ENCODE measurements at regions not wholly inside any gene's neighbourhood (a gene's known extent, or its start where the extent isn't known, plus 50 kb on each side); places are given as distances from the start of the nearest gene placed in this dataset.

GRCh38 chr18:22467760-22468553 lies 50.2 kb upstream of the CTAGE1 start:
- DNase-seq: peak; percentile 99

- DNase-seq: no peak
Measured at GRCh38 chr18:22468554-22468891, 50.8 kb upstream of the CTAGE1 start.

- DNase-seq: no peak
Measured at GRCh38 chr18:22469061-22469734, 51.5 kb upstream of the CTAGE1 start.

- DNase-seq: no peak
Measured at GRCh38 chr18:22469926-22470247, 52.2 kb upstream of the CTAGE1 start.

GRCh38 chr18:22470248-22471235 lies 52.8 kb upstream of the CTAGE1 start:
- DNase-seq: peak; percentile 36

- peak; percentile 57 for DNase-seq
Measured at GRCh38 chr18:22471546-22472131, 53.9 kb upstream of the CTAGE1 start.

GRCh38 chr18:22473366-22473765 lies 55.7 kb upstream of the CTAGE1 start:
- peak; percentile 26 for DNase-seq

- no peak for DNase-seq
Measured at GRCh38 chr18:22475426-22476100, 57.8 kb upstream of the CTAGE1 start.

- no peak for DNase-seq
Measured at GRCh38 chr18:22477222-22477621, 59.5 kb upstream of the CTAGE1 start.

GRCh38 chr18:22482948-22483347 lies 65.2 kb upstream of the CTAGE1 start:
- DNase-seq: no peak

GRCh38 chr18:22483407-22483806 lies 65.7 kb upstream of the CTAGE1 start:
- DNase-seq: no peak

GRCh38 chr18:22484471-22484870 lies 66.8 kb upstream of the CTAGE1 start:
- no peak for DNase-seq

GRCh38 chr18:22485808-22486244 lies 68.1 kb upstream of the CTAGE1 start:
- DNase-seq: no peak

GRCh38 chr18:22486667-22487066 lies 69.0 kb upstream of the CTAGE1 start:
- DNase-seq: no peak

GRCh38 chr18:22488554-22488953 lies 70.8 kb upstream of the CTAGE1 start:
- DNase-seq: no peak

GRCh38 chr18:22489704-22490103 lies 72.0 kb upstream of the CTAGE1 start:
- DNase-seq: no peak

- no peak for DNase-seq
Measured at GRCh38 chr18:22490429-22490846, 72.7 kb upstream of the CTAGE1 start.

GRCh38 chr18:22493255-22493654 lies 75.5 kb upstream of the CTAGE1 start:
- DNase-seq: no peak

- peak; percentile 82 for DNase-seq
Measured at GRCh38 chr18:22493940-22494339, 76.2 kb upstream of the CTAGE1 start.

- DNase-seq: peak; percentile 82
Measured at GRCh38 chr18:22494771-22495170, 77.1 kb upstream of the CTAGE1 start.

- no peak for DNase-seq
Measured at GRCh38 chr18:22499421-22499820, 81.7 kb upstream of the CTAGE1 start.

GRCh38 chr18:22503803-22504202 lies 86.1 kb upstream of the CTAGE1 start:
- DNase-seq: peak; percentile 94

All from fibroblast of skin of abdomen (primary cell).